GM23338 (cell line): ENCODE measurements at regions not wholly inside any gene's neighbourhood (a gene's known extent, or its start where the extent isn't known, plus 50 kb on each side); places are given as distances from the start of the nearest gene placed in this dataset.

Experiments used
- CREB1 ChIP-seq: fragments of 250-450 bp; sonication (Bioruptor Pico); IDR thresholded peaks from 2 replicates; pipeline ENCODE4 v1.5.0; 2020; ENCODE audit warnings: low read depth, mild to moderate bottlenecking, moderate library complexity
- EZH2 ChIP-seq: fragments of 200-600 bp; sonication (generic); IDR thresholded peaks from one replicate; pipeline ENCODE4 v1.8.0; 2017; ENCODE audit warnings: antibody characterized with exemption, mild to moderate bottlenecking, low read depth; ENCODE audit not compliant: unreplicated experiment
- EZH2phosphoT487 ChIP-seq: fragments of 200-600 bp; sonication (generic); IDR thresholded peaks from one replicate; pipeline ENCODE4 v1.8.1; 2018; ENCODE audit warnings: antibody characterized with exemption; ENCODE audit not compliant: unreplicated experiment
- JUNB ChIP-seq: IDR thresholded peaks from one replicate; pipeline ENCODE4 v1.6.1; 2016; ENCODE audit warnings: antibody characterized with exemption; ENCODE audit not compliant: unreplicated experiment
- NANOG ChIP-seq: IDR thresholded peaks from 2 replicates; pipeline ENCODE4 v1.6.1; 2016; ENCODE audit warnings: antibody characterized with exemption, borderline replicate concordance
- POLR2AphosphoS5 ChIP-seq: IDR thresholded peaks from 2 replicates; pipeline ENCODE4 v1.6.1; 2016; ENCODE audit warnings: antibody characterized with exemption, low read depth
- ZNF114 ChIP-seq: fragments of 250-450 bp; sonication (Bioruptor Pico); IDR thresholded peaks from 2 replicates; pipeline ENCODE4 v1.5.0; 2020; ENCODE audit warnings: mild to moderate bottlenecking, moderate library complexity
- TF ChIP-seq, protein P1 (sequence below): IDR thresholded peaks from one replicate; pipeline ENCODE4 v1.6.1; 2018; ENCODE audit warnings: antibody characterized with exemption; ENCODE audit not compliant: unreplicated experiment
- TF ChIP-seq, protein P2 (sequence below), 2 experiments: fragments of 200-600 bp in 1 of 2; sonication (generic) in 1 of 2; conservative IDR thresholded peaks; 2 replicates each; pipeline versions ENCODE4 v1.5.1 to v1.6.1; 2016 to 2017; ENCODE audit warnings: antibody characterized with exemption in 2 of 2, low read depth in 2 of 2, mild to moderate bottlenecking in 2 of 2, moderate library complexity in 1 of 2
- TF ChIP-seq, protein P3 (sequence below): IDR thresholded peaks from 2 replicates; pipeline ENCODE4 v1.6.1; 2016; ENCODE audit warnings: antibody characterized with exemption

DNA sequence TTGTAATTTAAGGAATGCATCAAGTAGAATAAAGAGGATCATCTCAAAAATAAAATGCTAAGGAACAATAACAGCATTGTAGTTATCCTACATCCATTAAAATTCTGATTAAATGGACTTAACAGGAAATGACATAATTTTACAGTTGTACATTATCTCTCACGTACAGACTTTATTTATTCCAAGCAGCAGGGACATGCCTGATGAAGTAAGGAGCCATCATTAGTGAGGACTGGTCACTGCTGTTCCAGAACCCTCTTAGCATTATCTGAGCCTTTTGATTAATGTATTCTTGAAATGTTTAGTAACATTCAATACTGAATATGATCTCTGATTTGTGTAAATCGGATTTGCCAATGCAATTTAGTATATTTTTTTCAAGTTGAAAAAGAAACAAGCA, 516.1 kb downstream of the DACH1 start:
- TF ChIP-seq, protein P1, sequence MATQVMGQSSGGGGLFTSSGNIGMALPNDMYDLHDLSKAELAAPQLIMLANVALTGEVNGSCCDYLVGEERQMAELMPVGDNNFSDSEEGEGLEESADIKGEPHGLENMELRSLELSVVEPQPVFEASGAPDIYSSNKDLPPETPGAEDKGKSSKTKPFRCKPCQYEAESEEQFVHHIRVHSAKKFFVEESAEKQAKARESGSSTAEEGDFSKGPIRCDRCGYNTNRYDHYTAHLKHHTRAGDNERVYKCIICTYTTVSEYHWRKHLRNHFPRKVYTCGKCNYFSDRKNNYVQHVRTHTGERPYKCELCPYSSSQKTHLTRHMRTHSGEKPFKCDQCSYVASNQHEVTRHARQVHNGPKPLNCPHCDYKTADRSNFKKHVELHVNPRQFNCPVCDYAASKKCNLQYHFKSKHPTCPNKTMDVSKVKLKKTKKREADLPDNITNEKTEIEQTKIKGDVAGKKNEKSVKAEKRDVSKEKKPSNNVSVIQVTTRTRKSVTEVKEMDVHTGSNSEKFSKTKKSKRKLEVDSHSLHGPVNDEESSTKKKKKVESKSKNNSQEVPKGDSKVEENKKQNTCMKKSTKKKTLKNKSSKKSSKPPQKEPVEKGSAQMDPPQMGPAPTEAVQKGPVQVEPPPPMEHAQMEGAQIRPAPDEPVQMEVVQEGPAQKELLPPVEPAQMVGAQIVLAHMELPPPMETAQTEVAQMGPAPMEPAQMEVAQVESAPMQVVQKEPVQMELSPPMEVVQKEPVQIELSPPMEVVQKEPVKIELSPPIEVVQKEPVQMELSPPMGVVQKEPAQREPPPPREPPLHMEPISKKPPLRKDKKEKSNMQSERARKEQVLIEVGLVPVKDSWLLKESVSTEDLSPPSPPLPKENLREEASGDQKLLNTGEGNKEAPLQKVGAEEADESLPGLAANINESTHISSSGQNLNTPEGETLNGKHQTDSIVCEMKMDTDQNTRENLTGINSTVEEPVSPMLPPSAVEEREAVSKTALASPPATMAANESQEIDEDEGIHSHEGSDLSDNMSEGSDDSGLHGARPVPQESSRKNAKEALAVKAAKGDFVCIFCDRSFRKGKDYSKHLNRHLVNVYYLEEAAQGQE = no peak
- TF ChIP-seq JUNB = no peak
- TF ChIP-seq, protein P2, sequence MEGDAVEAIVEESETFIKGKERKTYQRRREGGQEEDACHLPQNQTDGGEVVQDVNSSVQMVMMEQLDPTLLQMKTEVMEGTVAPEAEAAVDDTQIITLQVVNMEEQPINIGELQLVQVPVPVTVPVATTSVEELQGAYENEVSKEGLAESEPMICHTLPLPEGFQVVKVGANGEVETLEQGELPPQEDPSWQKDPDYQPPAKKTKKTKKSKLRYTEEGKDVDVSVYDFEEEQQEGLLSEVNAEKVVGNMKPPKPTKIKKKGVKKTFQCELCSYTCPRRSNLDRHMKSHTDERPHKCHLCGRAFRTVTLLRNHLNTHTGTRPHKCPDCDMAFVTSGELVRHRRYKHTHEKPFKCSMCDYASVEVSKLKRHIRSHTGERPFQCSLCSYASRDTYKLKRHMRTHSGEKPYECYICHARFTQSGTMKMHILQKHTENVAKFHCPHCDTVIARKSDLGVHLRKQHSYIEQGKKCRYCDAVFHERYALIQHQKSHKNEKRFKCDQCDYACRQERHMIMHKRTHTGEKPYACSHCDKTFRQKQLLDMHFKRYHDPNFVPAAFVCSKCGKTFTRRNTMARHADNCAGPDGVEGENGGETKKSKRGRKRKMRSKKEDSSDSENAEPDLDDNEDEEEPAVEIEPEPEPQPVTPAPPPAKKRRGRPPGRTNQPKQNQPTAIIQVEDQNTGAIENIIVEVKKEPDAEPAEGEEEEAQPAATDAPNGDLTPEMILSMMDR (conservative IDR thresholded peaks at IDR 0.05; ENCODE audit: low read depth in 2 of 2) = no peak
- no peak for TF ChIP-seq ZNF114
- no peak for TF ChIP-seq EZH2
- no peak for TF ChIP-seq POLR2AphosphoS5
- TF ChIP-seq, protein P3, sequence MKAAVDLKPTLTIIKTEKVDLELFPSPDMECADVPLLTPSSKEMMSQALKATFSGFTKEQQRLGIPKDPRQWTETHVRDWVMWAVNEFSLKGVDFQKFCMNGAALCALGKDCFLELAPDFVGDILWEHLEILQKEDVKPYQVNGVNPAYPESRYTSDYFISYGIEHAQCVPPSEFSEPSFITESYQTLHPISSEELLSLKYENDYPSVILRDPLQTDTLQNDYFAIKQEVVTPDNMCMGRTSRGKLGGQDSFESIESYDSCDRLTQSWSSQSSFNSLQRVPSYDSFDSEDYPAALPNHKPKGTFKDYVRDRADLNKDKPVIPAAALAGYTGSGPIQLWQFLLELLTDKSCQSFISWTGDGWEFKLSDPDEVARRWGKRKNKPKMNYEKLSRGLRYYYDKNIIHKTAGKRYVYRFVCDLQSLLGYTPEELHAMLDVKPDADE = no peak
- no peak for TF ChIP-seq NANOG
- no peak for TF ChIP-seq EZH2phosphoT487
- no peak for TF ChIP-seq CREB1 (CRISPR knock-in tag)
